ENCODE measurements at regions not wholly inside any gene's neighbourhood (a gene's known extent, or its start where the extent isn't known, plus 50 kb on each side); places are given as distances from the start of the nearest gene placed in this dataset.

DNA sequence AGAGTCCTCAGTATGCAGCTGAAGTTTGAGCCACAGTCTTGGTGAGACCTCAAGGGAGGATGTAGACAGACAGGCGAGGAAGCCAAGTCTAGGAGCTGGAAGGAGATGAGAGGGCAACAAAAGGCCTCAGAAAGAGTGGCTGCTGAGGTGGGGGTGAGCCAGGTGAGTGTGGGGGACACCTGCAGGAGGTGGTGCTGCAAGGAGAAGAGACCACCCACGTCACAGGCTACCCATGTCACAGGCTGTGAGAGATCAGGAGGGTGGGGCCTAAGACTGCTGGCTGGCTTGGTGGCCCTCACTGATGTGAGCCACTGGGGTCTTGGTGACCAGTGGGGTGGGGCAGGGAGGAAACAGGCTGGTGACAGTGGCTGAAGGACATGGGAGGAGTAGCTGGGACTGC is 97.3 kb downstream of the KIF26A start:
- TF ChIP-seq POLR2AphosphoS5 (IDR thresholded peaks at IDR 0.05; ENCODE audit: low read depth, low read length): no peak
- TF ChIP-seq, protein P1, sequence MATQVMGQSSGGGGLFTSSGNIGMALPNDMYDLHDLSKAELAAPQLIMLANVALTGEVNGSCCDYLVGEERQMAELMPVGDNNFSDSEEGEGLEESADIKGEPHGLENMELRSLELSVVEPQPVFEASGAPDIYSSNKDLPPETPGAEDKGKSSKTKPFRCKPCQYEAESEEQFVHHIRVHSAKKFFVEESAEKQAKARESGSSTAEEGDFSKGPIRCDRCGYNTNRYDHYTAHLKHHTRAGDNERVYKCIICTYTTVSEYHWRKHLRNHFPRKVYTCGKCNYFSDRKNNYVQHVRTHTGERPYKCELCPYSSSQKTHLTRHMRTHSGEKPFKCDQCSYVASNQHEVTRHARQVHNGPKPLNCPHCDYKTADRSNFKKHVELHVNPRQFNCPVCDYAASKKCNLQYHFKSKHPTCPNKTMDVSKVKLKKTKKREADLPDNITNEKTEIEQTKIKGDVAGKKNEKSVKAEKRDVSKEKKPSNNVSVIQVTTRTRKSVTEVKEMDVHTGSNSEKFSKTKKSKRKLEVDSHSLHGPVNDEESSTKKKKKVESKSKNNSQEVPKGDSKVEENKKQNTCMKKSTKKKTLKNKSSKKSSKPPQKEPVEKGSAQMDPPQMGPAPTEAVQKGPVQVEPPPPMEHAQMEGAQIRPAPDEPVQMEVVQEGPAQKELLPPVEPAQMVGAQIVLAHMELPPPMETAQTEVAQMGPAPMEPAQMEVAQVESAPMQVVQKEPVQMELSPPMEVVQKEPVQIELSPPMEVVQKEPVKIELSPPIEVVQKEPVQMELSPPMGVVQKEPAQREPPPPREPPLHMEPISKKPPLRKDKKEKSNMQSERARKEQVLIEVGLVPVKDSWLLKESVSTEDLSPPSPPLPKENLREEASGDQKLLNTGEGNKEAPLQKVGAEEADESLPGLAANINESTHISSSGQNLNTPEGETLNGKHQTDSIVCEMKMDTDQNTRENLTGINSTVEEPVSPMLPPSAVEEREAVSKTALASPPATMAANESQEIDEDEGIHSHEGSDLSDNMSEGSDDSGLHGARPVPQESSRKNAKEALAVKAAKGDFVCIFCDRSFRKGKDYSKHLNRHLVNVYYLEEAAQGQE (IDR thresholded peaks at IDR 0.05; ENCODE audit: insufficient read depth in 1 of 2, low read depth in 2 of 2, low read length in 2 of 2): no peak
- TF ChIP-seq TAF1 (IDR thresholded peaks at IDR 0.05; ENCODE audit: borderline replicate concordance, insufficient read depth, low read length): no peak
